Tibial nerve (tissue), 3 donors: ENCODE measurements at regions not wholly inside any gene's neighbourhood (a gene's known extent, or its start where the extent isn't known, plus 50 kb on each side); places are given as distances from the start of the nearest gene placed in this dataset.

Source experiments
- CTCF ChIP-seq, 5 experiments: fragments of 200-600 bp in 3 of 5; fragments of 450-650 bp in 2 of 5; sonication (generic) in 3 of 5; IDR thresholded peaks; one replicate each; pipeline ENCODE4 v1.5.1; 2016 to 2019; ENCODE audit warnings: antibody characterized with exemption in 5 of 5, mild to moderate bottlenecking in 3 of 5, moderate library complexity in 2 of 5
- POLR2A ChIP-seq, 2 donors: fragments of 450-650 bp; IDR thresholded peaks; one replicate each; pipeline ENCODE4 v1.6.1; 2017; ENCODE audit warnings: antibody characterized with exemption in 2 of 2, mild to moderate bottlenecking in 2 of 2, moderate library complexity in 2 of 2

GRCh38 chr9:19517202-19517942, 108.6 kb downstream of the ACER2 start:
- TF ChIP-seq CTCF (IDR thresholded peaks at IDR 0.05), result no peak
- TF ChIP-seq POLR2A (IDR thresholded peaks at IDR 0.05), result no peak
